WI38 (cell line): ENCODE measurements at regions not wholly inside any gene's neighbourhood (a gene's known extent, or its start where the extent isn't known, plus 50 kb on each side); places are given as distances from the start of the nearest gene placed in this dataset.

Experiments used
- H3K4me3 ChIP-seq: 2 replicates; pipeline ENCODE4 v1.5.1; 2011; ENCODE audit warnings: low read depth, mild to moderate bottlenecking, control low read depth, low read length
- CTCF ChIP-seq: IDR thresholded peaks from 2 replicates; pipeline ENCODE4 v1.5.1; 2012; ENCODE audit warnings: low read depth, mild to moderate bottlenecking, control low read depth, low read length

- H3K4me3 ChIP-seq, result no peak overlapping the region
- TF ChIP-seq CTCF, result no peak
These were observed 366.9 kb downstream of the TGFB2 start for GRCh38 chr1:218711884-218712674.

- no peak for TF ChIP-seq CTCF
- H3K4me3 ChIP-seq, result no peak overlapping the region
These were observed 367.5 kb downstream of the TGFB2 start for GRCh38 chr1:218712677-218713076.

- H3K4me3 ChIP-seq, result no peak overlapping the region
- TF ChIP-seq CTCF, result no peak
These were observed 371.0 kb downstream of the TGFB2 start for GRCh38 chr1:218715961-218716669.

GRCh38 chr1:218717575-218717974 lies 372.4 kb downstream of the TGFB2 start:
- H3K4me3 ChIP-seq, result no peak overlapping the region
- TF ChIP-seq CTCF, result no peak

- no peak for TF ChIP-seq CTCF
- H3K4me3 ChIP-seq, result no peak overlapping the region
These were observed 373.1 kb downstream of the TGFB2 start for GRCh38 chr1:218718206-218718605.

- TF ChIP-seq CTCF, result no peak
- no peak overlapping the region for H3K4me3 ChIP-seq
These were observed 373.8 kb downstream of the TGFB2 start for GRCh38 chr1:218718977-218719376.

GRCh38 chr1:218728898-218729565 lies 383.9 kb downstream of the TGFB2 start:
- H3K4me3 ChIP-seq, result no peak overlapping the region
- no peak for TF ChIP-seq CTCF
